ENCODE measurements at regions not wholly inside any gene's neighbourhood (a gene's known extent, or its start where the extent isn't known, plus 50 kb on each side); places are given as distances from the start of the nearest gene placed in this dataset.

GRCh38 chr14:65351493-65352194 is 60.9 kb upstream of the FUT8 start:
- Histone ChIP-seq H3K9ac (ENCODE audit: low read depth, low read length) (no peak overlapping the region), H3K36me3 (ENCODE audit: insufficient read depth, low read depth, low read length) (no peaks in the 10 kb centered on the region), H3K27me3 (ENCODE audit: insufficient read depth, low read length) (no peaks in the 10 kb centered on the region), H3K4me1 (ENCODE audit: insufficient read depth, low read length) (peaks cover 3% of the 10 kb centered on the region; the same call in 1 of the 2 replicates), H3K9me3 (ENCODE audit: insufficient read depth, low read depth, low read length) (no peaks in the 10 kb centered on the region), H3K27ac (ENCODE audit: low read length) (no peak overlapping the region), H3K4me3 (ENCODE audit: low read length) (no peak overlapping the region)

GRCh38 chr14:65352964-65353530 is 59.5 kb upstream of the FUT8 start:
- Histone ChIP-seq H3K9ac (ENCODE audit: low read depth, low read length) (no peak overlapping the region), H3K4me1 (ENCODE audit: insufficient read depth, low read length) (peaks cover 3% of the 10 kb centered on the region; the same call in 1 of the 2 replicates), H3K4me3 (ENCODE audit: low read length) (no peak overlapping the region)

GRCh38 chr14:65354131-65354530 is 58.4 kb upstream of the FUT8 start:
- Histone ChIP-seq H3K4me3 (ENCODE audit: low read length) (no peak overlapping the region), H3K27ac (ENCODE audit: low read length) (no peak overlapping the region), H3K27me3 (ENCODE audit: insufficient read depth, low read length) (no peaks in the 10 kb centered on the region), H3K9me3 (ENCODE audit: insufficient read depth, low read depth, low read length) (no peaks in the 10 kb centered on the region), H3K4me1 (ENCODE audit: insufficient read depth, low read length) (peaks cover 3% of the 10 kb centered on the region; the same call in 1 of the 2 replicates), H3K9ac (ENCODE audit: low read depth, low read length) (no peak overlapping the region), H3K36me3 (ENCODE audit: insufficient read depth, low read depth, low read length) (no peaks in the 10 kb centered on the region)

More at GRCh38 chr14:65352964-65353530, 59.5 kb upstream of the FUT8 start:
- H3K27me3 ChIP-seq (ENCODE audit: insufficient read depth, low read length), result no peaks in the 10 kb centered on the region
- H3K9me3 ChIP-seq (ENCODE audit: insufficient read depth, low read depth, low read length), result no peaks in the 10 kb centered on the region
- H3K27ac ChIP-seq (ENCODE audit: low read length), result no peak overlapping the region
- H3K36me3 ChIP-seq (ENCODE audit: insufficient read depth, low read depth, low read length), result no peaks in the 10 kb centered on the region

GRCh38 chr14:65354715-65355114 is 57.8 kb upstream of the FUT8 start:
- Histone ChIP-seq H3K36me3 (ENCODE audit: insufficient read depth, low read depth, low read length) (no peaks in the 10 kb centered on the region), H3K4me1 (ENCODE audit: insufficient read depth, low read length) (peaks cover 3% of the 10 kb centered on the region; the same call in 1 of the 2 replicates), H3K27me3 (ENCODE audit: insufficient read depth, low read length) (no peaks in the 10 kb centered on the region), H3K9me3 (ENCODE audit: insufficient read depth, low read depth, low read length) (no peaks in the 10 kb centered on the region), H3K4me3 (ENCODE audit: low read length) (no peak overlapping the region), H3K9ac (ENCODE audit: low read depth, low read length) (no peak overlapping the region), H3K27ac (ENCODE audit: low read length) (no peak overlapping the region)

GRCh38 chr14:65356327-65356836 is 56.1 kb upstream of the FUT8 start:
- Histone ChIP-seq H3K9me3 (ENCODE audit: insufficient read depth, low read depth, low read length) (no peaks in the 10 kb centered on the region), H3K4me1 (ENCODE audit: insufficient read depth, low read length) (peaks cover 3% of the 10 kb centered on the region; the same call in 1 of the 2 replicates), H3K4me3 (ENCODE audit: low read length) (no peak overlapping the region), H3K9ac (ENCODE audit: low read depth, low read length) (no peak overlapping the region), H3K27ac (ENCODE audit: low read length) (no peak overlapping the region), H3K27me3 (ENCODE audit: insufficient read depth, low read length) (no peaks in the 10 kb centered on the region), H3K36me3 (ENCODE audit: insufficient read depth, low read depth, low read length) (no peaks in the 10 kb centered on the region)

- Histone ChIP-seq H3K9me3 (ENCODE audit: insufficient read depth, low read depth, low read length) (no peaks in the 10 kb centered on the region), H3K4me1 (ENCODE audit: insufficient read depth, low read length) (peaks cover 3% of the 10 kb centered on the region; the same call in 1 of the 2 replicates), H3K4me3 (ENCODE audit: low read length) (no peak overlapping the region), H3K36me3 (ENCODE audit: insufficient read depth, low read depth, low read length) (no peaks in the 10 kb centered on the region), H3K27ac (ENCODE audit: low read length) (no peak overlapping the region), H3K27me3 (ENCODE audit: insufficient read depth, low read length) (no peaks in the 10 kb centered on the region), H3K9ac (ENCODE audit: low read depth, low read length) (no peak overlapping the region)
Observed at GRCh38 chr14:65357113-65357512, 55.4 kb upstream of the FUT8 start.

GRCh38 chr14:65357689-65358088 is 54.8 kb upstream of the FUT8 start:
- H3K27me3 ChIP-seq (ENCODE audit: insufficient read depth, low read length), result no peaks in the 10 kb centered on the region
- H3K9me3 ChIP-seq (ENCODE audit: insufficient read depth, low read depth, low read length), result no peaks in the 10 kb centered on the region
- no peak overlapping the region for H3K9ac ChIP-seq (ENCODE audit: low read depth, low read length)
- H3K27ac ChIP-seq (ENCODE audit: low read length), result no peak overlapping the region
- no peak overlapping the region for H3K4me3 ChIP-seq (ENCODE audit: low read length)
- H3K36me3 ChIP-seq (ENCODE audit: insufficient read depth, low read depth, low read length), result no peaks in the 10 kb centered on the region
- peaks cover 3% of the 10 kb centered on the region; the same call in 1 of the 2 replicates for H3K4me1 ChIP-seq (ENCODE audit: insufficient read depth, low read length)

GRCh38 chr14:65359503-65359902 is 53.0 kb upstream of the FUT8 start:
- Histone ChIP-seq H3K36me3 (ENCODE audit: insufficient read depth, low read depth, low read length) (no peaks in the 10 kb centered on the region), H3K27me3 (ENCODE audit: insufficient read depth, low read length) (no peaks in the 10 kb centered on the region), H3K27ac (ENCODE audit: low read length) (no peak overlapping the region), H3K9me3 (ENCODE audit: insufficient read depth, low read depth, low read length) (no peaks in the 10 kb centered on the region), H3K4me1 (ENCODE audit: insufficient read depth, low read length) (peaks cover 1% of the 10 kb centered on the region; the same call in 1 of the 2 replicates), H3K4me3 (ENCODE audit: low read length) (no peak overlapping the region), H3K9ac (ENCODE audit: low read depth, low read length) (no peak overlapping the region)

- Histone ChIP-seq H3K27me3 (ENCODE audit: insufficient read depth, low read length) (no peaks in the 10 kb centered on the region), H3K36me3 (ENCODE audit: insufficient read depth, low read depth, low read length) (no peaks in the 10 kb centered on the region), H3K4me3 (ENCODE audit: low read length) (no peak overlapping the region), H3K4me1 (ENCODE audit: insufficient read depth, low read length) (no peaks in the 10 kb centered on the region; the same call in 1 of the 2 replicates), H3K9me3 (ENCODE audit: insufficient read depth, low read depth, low read length) (no peaks in the 10 kb centered on the region), H3K9ac (ENCODE audit: low read depth, low read length) (no peak overlapping the region), H3K27ac (ENCODE audit: low read length) (no peak overlapping the region)
Observed at GRCh38 chr14:65360144-65360784, 52.3 kb upstream of the FUT8 start.

- no peaks in the 10 kb centered on the region for H3K9me3 ChIP-seq (ENCODE audit: insufficient read depth, low read depth, low read length)
- no peak overlapping the region for H3K4me3 ChIP-seq (ENCODE audit: low read length)
- H3K36me3 ChIP-seq (ENCODE audit: insufficient read depth, low read depth, low read length), result no peaks in the 10 kb centered on the region
- H3K27me3 ChIP-seq (ENCODE audit: insufficient read depth, low read length), result no peaks in the 10 kb centered on the region
- H3K9ac ChIP-seq (ENCODE audit: low read depth, low read length), result no peak overlapping the region
- no peak overlapping the region for H3K27ac ChIP-seq (ENCODE audit: low read length)
- H3K4me1 ChIP-seq (ENCODE audit: insufficient read depth, low read length), result peaks cover 3% of the 10 kb centered on the region; the same call in 1 of the 2 replicates
Observed at GRCh38 chr14:65361920-65362319, 50.6 kb upstream of the FUT8 start.

Data from iPS-20b (cell line).